Panc1 (cell line): ENCODE measurements at regions not wholly inside any gene's neighbourhood (a gene's known extent, or its start where the extent isn't known, plus 50 kb on each side); places are given as distances from the start of the nearest gene placed in this dataset.

Experiments used
- ATAC-seq: fragments of 200-7000 bp; cut with Tn5 transposase; 2 replicates; pipeline ENCODE4 v1.9.1; 2020; ENCODE audit warnings: mild to moderate bottlenecking, moderate library complexity
- BruUV-seq: library from RNA; stranded (reverse); fragments of 400-500 nt; replicated peaks from 2 replicates; lab custom pipeline; 2021; lab: Mats Ljungman, UMichigan
- CTCF ChIA-PET: fragments of 300-600 bp; sonication (Branson Sonifier 250); formaldehyde crosslinking; loops from one replicate; lab custom pipeline; 2022; ENCODE audit warnings: antibody characterized with exemption; lab: Charles Lee
- POLR2A ChIA-PET: fragments of 300-600 bp; sonication (Branson Sonifier 250); formaldehyde crosslinking; loops from one replicate; lab custom pipeline; 2022; ENCODE audit warnings: antibody characterized with exemption; lab: Charles Lee
- DNase-seq: peaks from one replicate; pipeline ENCODE4 v3.0.0-alpha.2; 2010; ENCODE audit warnings: low read depth, low spot score
- H3K27ac ChIP-seq: 2 replicates; pipeline ENCODE4 v1.5.1; 2011; ENCODE audit warnings: mild to moderate bottlenecking, low read length, inconsistent platforms
- H3K27me3 ChIP-seq: fragments of 200-500 bp; sonication (Bioruptor generic); 2 replicates; pipeline ENCODE4 v1.6.0; 2014; ENCODE audit warnings: low read length, inconsistent platforms; ENCODE audit not compliant: control insufficient read depth, insufficient read depth
- H3K36me3 ChIP-seq: fragments of 200-500 bp; sonication (Bioruptor generic); 2 replicates; pipeline ENCODE4 v1.5.1; 2014; ENCODE audit warnings: inconsistent platforms, mild to moderate bottlenecking, low read length, moderate library complexity; ENCODE audit not compliant: control insufficient read depth, insufficient read depth
- H3K4me1 ChIP-seq: 2 replicates; pipeline ENCODE4 v1.5.1; 2011; ENCODE audit warnings: inconsistent platforms, mild to moderate bottlenecking, low read length, moderate library complexity; ENCODE audit not compliant: control insufficient read depth, insufficient read depth
- H3K4me3 ChIP-seq, 2 experiments: 2 replicates each; pipeline ENCODE4 v1.5.1; 2011 to 2012; ENCODE audit warnings: low read depth in 2 of 2, low read length in 2 of 2, mild to moderate bottlenecking in 2 of 2, inconsistent platforms in 1 of 2, moderate library complexity in 1 of 2
- H3K9me3 ChIP-seq: fragments of 200-500 bp; sonication (Bioruptor generic); 2 replicates; pipeline ENCODE4 v1.5.1; 2014; ENCODE audit warnings: low read depth, mild to moderate bottlenecking, inconsistent platforms, low read length, moderate library complexity; ENCODE audit not compliant: control insufficient read depth, insufficient read depth
- CTCF ChIP-seq: fragments of 450-650 bp; IDR thresholded peaks from 2 replicates; pipeline ENCODE4 v1.5.1; 2017; ENCODE audit warnings: mild to moderate bottlenecking
- POLR2AphosphoS5 ChIP-seq: IDR thresholded peaks from 2 replicates; pipeline ENCODE4 v1.6.1; 2012; ENCODE audit warnings: mild to moderate bottlenecking, low read depth, low read length, moderate library complexity
- REST ChIP-seq, 2 experiments: IDR thresholded peaks; 2 replicates each; pipeline ENCODE4 v1.6.1; 2011 to 2012; ENCODE audit warnings: low read depth in 2 of 2, control low read depth in 1 of 2, low read length in 1 of 2, mild to moderate bottlenecking in 1 of 2, moderate library complexity in 1 of 2; ENCODE audit not compliant: insufficient read depth in 1 of 2
- SIN3A ChIP-seq: IDR thresholded peaks from 2 replicates; pipeline ENCODE4 v1.6.1; 2012; ENCODE audit warnings: low read depth, mild to moderate bottlenecking, low read length, moderate library complexity, borderline replicate concordance; ENCODE audit not compliant: insufficient read depth
- TCF7L2 ChIP-seq: IDR thresholded peaks from 2 replicates; pipeline ENCODE4 v1.6.1; 2011; ENCODE audit warnings: mild to moderate bottlenecking, low read depth, low read length, inconsistent platforms
- in situ Hi-C: cut with HindIII; loops from 2 replicates; pipeline ENCODE4 v1.10.0; 2016; ENCODE audit warnings: low sequenced_read_pairs, low pct_unique_long_range_greater_than_20kb
- intact Hi-C: fragments of 100-400 bp; cut with micrococcal nuclease; formaldehyde crosslinking; loops from one replicate; pipeline ENCODE4 v1.10.0; 2022; ENCODE audit not compliant: unreplicated experiment

DNA sequence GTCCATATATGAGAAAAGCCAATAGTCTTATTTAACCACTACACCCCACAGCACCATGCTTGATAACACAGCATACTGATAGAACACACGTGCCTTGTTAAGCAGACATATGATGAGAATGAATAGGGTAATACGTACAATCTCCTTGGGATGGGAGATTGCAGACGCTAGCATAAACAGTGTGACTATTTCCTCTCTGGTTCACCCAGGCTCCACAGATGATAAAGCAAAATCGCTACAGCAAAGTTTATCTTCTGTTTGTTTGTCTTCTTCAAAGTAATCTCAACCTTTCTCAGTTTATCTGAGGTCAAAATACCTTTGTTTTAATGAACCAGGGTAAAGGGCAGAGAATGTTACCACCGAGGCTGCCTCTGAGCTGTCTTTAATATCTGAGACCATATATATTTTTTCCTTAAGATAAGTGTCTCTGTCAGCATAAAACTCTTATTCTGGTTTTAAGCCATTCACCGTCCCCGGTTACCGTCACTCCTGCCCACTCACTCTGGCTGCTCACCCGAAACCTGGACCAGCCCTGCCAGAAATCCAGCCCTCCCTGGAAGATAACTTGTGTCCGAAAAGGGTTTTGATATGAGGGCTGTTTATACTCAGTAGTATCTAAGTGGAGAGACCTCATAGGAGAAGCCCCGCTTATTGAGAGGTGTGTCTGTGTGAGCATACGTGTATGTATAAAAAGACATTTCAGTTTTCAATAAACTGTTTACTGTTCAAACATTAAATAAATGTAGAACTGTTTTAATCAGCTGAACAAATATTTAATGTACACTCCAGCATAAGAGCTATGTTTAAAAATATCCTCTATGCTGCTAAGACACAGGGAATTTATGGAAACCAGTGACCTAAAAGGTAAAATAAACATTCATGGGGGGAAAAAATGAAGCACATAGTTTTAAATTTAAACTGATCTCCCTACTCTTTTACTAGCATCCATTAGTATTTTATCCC lies 465.4 kb downstream of the RASEF start:
- DNase-seq = no peak
- Histone ChIP-seq H3K9me3 (no peaks in the 10 kb centered on the region), H3K36me3 (no peaks in the 10 kb centered on the region), H3K4me1 (no peaks in the 10 kb centered on the region), H3K4me3 (no peak overlapping the region), H3K27me3 (no peaks in the 10 kb centered on the region), H3K27ac (no peak overlapping the region)
- ATAC-seq = no peak
- no peak for TF ChIP-seq REST (IDR thresholded peaks at IDR 0.05; ENCODE audit: insufficient read depth in 1 of 2, low read depth in 2 of 2, low read length in 1 of 2)
- no peak for TF ChIP-seq SIN3A
- no peak for TF ChIP-seq CTCF
- TF ChIP-seq TCF7L2 = no peak
- no peak for TF ChIP-seq POLR2AphosphoS5
- ChIA-PET POLR2A (no interaction called here), CTCF (no interaction called here)
- no TSS peak for BruUV-seq
- in situ Hi-C loops = no loop called here
- intact Hi-C loops = no loop called here

- POLR2A ChIA-PET = no interaction called here
- in situ Hi-C loops = no loop called here
- no TSS peak for BruUV-seq
These were observed 464.5 kb downstream of the RASEF start for GRCh38 chr9:82598241-82599039.

More at GRCh38 chr9:82598241-82599039, 464.5 kb downstream of the RASEF start:
- Histone ChIP-seq H3K27me3 (no peaks in the 10 kb centered on the region), H3K36me3 (no peaks in the 10 kb centered on the region), H3K9me3 (no peaks in the 10 kb centered on the region), H3K4me1 (no peaks in the 10 kb centered on the region), H3K27ac (no peak overlapping the region), H3K4me3 (no peak overlapping the region)
- DNase-seq = no peak
- ATAC-seq = no peak
- TF ChIP-seq SIN3A (no peak), CTCF (no peak), POLR2AphosphoS5 (no peak), REST (IDR thresholded peaks at IDR 0.05; ENCODE audit: insufficient read depth in 1 of 2, low read depth in 2 of 2, low read length in 1 of 2) (no peak), TCF7L2 (no peak)
- intact Hi-C loops = no loop called here
- CTCF ChIA-PET = no interaction called here
